Astrocyte (in vitro differentiated cells and primary cell): ENCODE measurements at regions not wholly inside any gene's neighbourhood (a gene's known extent, or its start where the extent isn't known, plus 50 kb on each side); places are given as distances from the start of the nearest gene placed in this dataset.

Source experiments
- CTCF ChIP-seq: IDR thresholded peaks from 2 replicates; pipeline ENCODE4 v1.5.1; 2011; ENCODE audit warnings: low read depth, mild to moderate bottlenecking, inconsistent platforms, low read length, moderate library complexity; ENCODE audit not compliant: insufficient read depth
- EZH2 ChIP-seq: IDR thresholded peaks from 2 replicates; pipeline ENCODE4 v1.6.1; 2012; ENCODE audit warnings: mild to moderate bottlenecking, low read length, inconsistent platforms; ENCODE audit not compliant: insufficient read depth

- TF ChIP-seq CTCF (no peak), EZH2 (no peak)
These were observed 189.5 kb upstream of the DTNBP1 start for GRCh38 chr6:15852289-15852688.
